CD4-positive, CD25-positive, alpha-beta regulatory T cell (primary cell): ENCODE measurements at regions not wholly inside any gene's neighbourhood (a gene's known extent, or its start where the extent isn't known, plus 50 kb on each side); places are given as distances from the start of the nearest gene placed in this dataset.

Source experiments
- ATAC-seq, 2 donors: fragments of 150-1000 bp; cut with Tn5 transposase; one replicate each; pipeline ENCODE4 v1.10.0; 2021; ENCODE audit warnings: low read depth in 2 of 2, moderate number of reproducible peaks in 2 of 2, moderate library complexity in 1 of 2
- DNase-seq, 3 donors: peaks; one replicate each; pipeline versions ENCODE4 v3.0.0 to v3.0.0-alpha.2; 2012 to 2022; ENCODE audit warnings: mixed read lengths in 1 of 3
- H3K27ac ChIP-seq: one replicate; pipeline ENCODE4 v1.7.0; 2013; ENCODE audit warnings: mild to moderate bottlenecking, low read length; ENCODE audit not compliant: insufficient read depth, poor library complexity, severe bottlenecking
- H3K27me3 ChIP-seq: one replicate; pipeline ENCODE4 v1.7.0; 2013; ENCODE audit warnings: low read length; ENCODE audit not compliant: control insufficient read depth, insufficient read depth
- H3K36me3 ChIP-seq: one replicate; pipeline ENCODE4 v1.7.0; 2013; ENCODE audit warnings: mild to moderate bottlenecking, low read length, moderate library complexity; ENCODE audit not compliant: control insufficient read depth, insufficient read depth
- H3K4me1 ChIP-seq: 2 replicates; pipeline ENCODE4 v1.7.0; 2013; ENCODE audit warnings: mild to moderate bottlenecking, low read length; ENCODE audit not compliant: insufficient read depth, control insufficient read depth, poor library complexity, severe bottlenecking
- H3K4me3 ChIP-seq: one replicate; pipeline ENCODE4 v1.7.0; 2013; ENCODE audit warnings: low read depth, mild to moderate bottlenecking, low read length, moderate library complexity
- H3K9me3 ChIP-seq, 2 experiments: 1 replicate in 1 of 2; 2 replicates in 1 of 2; pipeline ENCODE4 v1.7.0; 2013; ENCODE audit warnings: low read length in 2 of 2, mild to moderate bottlenecking in 1 of 2, moderate library complexity in 1 of 2; ENCODE audit not compliant: control insufficient read depth in 2 of 2
- H3K27ac Mint-ChIP-seq, 3 donors: one replicate each; pipeline ENCODE4 v1.8.0; 2020 to 2022; ENCODE audit warnings: mild to moderate bottlenecking in 3 of 3, mixed read lengths in 3 of 3, moderate library complexity in 2 of 3
- H3K27me3 Mint-ChIP-seq: one replicate; pipeline ENCODE4 v1.8.0; 2022; ENCODE audit warnings: mild to moderate bottlenecking, mixed read lengths
- H3K36me3 Mint-ChIP-seq: one replicate; pipeline ENCODE4 v1.8.0; 2020; ENCODE audit warnings: mixed read lengths
- H3K4me1 Mint-ChIP-seq, 4 donors: one replicate each; pipeline ENCODE4 v1.8.0; 2020 to 2022; ENCODE audit warnings: mixed read lengths in 4 of 4, mild to moderate bottlenecking in 1 of 4
- H3K4me3 Mint-ChIP-seq, 4 donors: one replicate each; pipeline ENCODE4 v1.8.0; 2020 to 2022; ENCODE audit warnings: mild to moderate bottlenecking in 4 of 4, mixed read lengths in 4 of 4, moderate library complexity in 3 of 4
- H3K9me3 Mint-ChIP-seq, 7 donors: one replicate each; pipeline ENCODE4 v1.8.0; 2020 to 2022; ENCODE audit warnings: mixed read lengths in 7 of 7, mild to moderate bottlenecking in 3 of 7, moderate library complexity in 2 of 7

GRCh38 chr1:219342836-219343235 is 169.2 kb downstream of the LYPLAL1 start:
- H3K27me3 Mint-ChIP-seq, result no peaks in the 10 kb centered on the region
- no peaks in the 10 kb centered on the region for H3K27me3 ChIP-seq
- peaks cover 2 to 31% (median 10%) of the 10 kb centered on the region in 7 donors for H3K9me3 Mint-ChIP-seq
- no peak overlapping the region for H3K27ac ChIP-seq
- no peaks in the 10 kb centered on the region for H3K4me1 ChIP-seq
- no peaks in the 10 kb centered on the region for H3K4me1 Mint-ChIP-seq
- DNase-seq, result no peak
- H3K27ac Mint-ChIP-seq, result no peak overlapping the region
- no peak for ATAC-seq
- H3K36me3 Mint-ChIP-seq, result peaks cover 4% of the 10 kb centered on the region
- no peak overlapping the region for H3K4me3 ChIP-seq
- no peaks in the 10 kb centered on the region for H3K36me3 ChIP-seq
- H3K9me3 ChIP-seq, result peaks cover 8 to 9% of the 10 kb centered on the region in 2 experiments
- H3K4me3 Mint-ChIP-seq, result no peak overlapping the region

DNA sequence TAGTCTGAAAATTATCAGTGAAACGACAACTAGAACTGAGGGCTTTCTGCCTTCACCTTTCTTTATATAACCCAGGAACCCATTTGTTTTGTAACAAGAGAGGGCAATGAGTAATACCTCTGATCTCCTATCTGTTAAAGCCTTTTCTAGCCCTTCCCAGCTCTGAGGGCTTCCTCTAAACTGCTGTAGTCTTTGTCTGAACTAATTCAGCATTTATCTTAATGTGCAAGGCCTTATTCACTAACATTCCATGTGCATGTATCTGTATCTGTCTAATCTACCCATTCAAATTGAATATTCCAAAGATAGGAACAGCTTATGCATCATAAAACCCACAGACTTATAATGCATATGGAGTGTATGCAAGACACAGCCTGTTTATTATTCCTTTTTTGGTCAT is 167.1 kb downstream of the LYPLAL1 start:
- H3K36me3 ChIP-seq, result no peaks in the 10 kb centered on the region
- peaks cover 4% of the 10 kb centered on the region for H3K36me3 Mint-ChIP-seq

GRCh38 chr1:219339466-219339865 is 165.8 kb downstream of the LYPLAL1 start:
- H3K9me3 Mint-ChIP-seq, result peaks cover 0 to 9% (median 5%) of the 10 kb centered on the region in 7 donors

More for the DNA sequence above, 167.1 kb downstream of the LYPLAL1 start:
- Mint-ChIP-seq H3K27me3 (no peaks in the 10 kb centered on the region), H3K4me3 (no peak overlapping the region), H3K9me3 (peaks cover 0 to 18% (median 6%) of the 10 kb centered on the region in 7 donors), H3K4me1 (no peaks in the 10 kb centered on the region), H3K27ac (no peak overlapping the region)
- Histone ChIP-seq H3K27ac (no peak overlapping the region), H3K27me3 (no peaks in the 10 kb centered on the region), H3K4me3 (no peak overlapping the region), H3K9me3 (peaks cover 1 to 4% of the 10 kb centered on the region in 2 experiments), H3K4me1 (no peaks in the 10 kb centered on the region)
- DNase-seq, result no peak
- no peak for ATAC-seq

GRCh38 chr1:219337588-219337987 is 163.9 kb downstream of the LYPLAL1 start:
- Histone ChIP-seq H3K27ac (no peak overlapping the region), H3K27me3 (no peaks in the 10 kb centered on the region), H3K36me3 (no peaks in the 10 kb centered on the region), H3K4me1 (no peaks in the 10 kb centered on the region), H3K9me3 (no peaks in the 10 kb centered on the region), H3K4me3 (no peak overlapping the region)
- no peaks in the 10 kb centered on the region for H3K4me1 Mint-ChIP-seq
- no peak overlapping the region for H3K4me3 Mint-ChIP-seq
- H3K36me3 Mint-ChIP-seq, result no peaks in the 10 kb centered on the region
- H3K27me3 Mint-ChIP-seq, result no peaks in the 10 kb centered on the region
- no peak overlapping the region for H3K27ac Mint-ChIP-seq
- DNase-seq (no peak), ATAC-seq (no peak)
- peaks cover 0 to 6% (median 1%) of the 10 kb centered on the region in 7 donors for H3K9me3 Mint-ChIP-seq

More at GRCh38 chr1:219339466-219339865, 165.8 kb downstream of the LYPLAL1 start:
- Histone ChIP-seq H3K4me3 (no peak overlapping the region), H3K9me3 (no peaks in the 10 kb centered on the region), H3K36me3 (no peaks in the 10 kb centered on the region), H3K4me1 (no peaks in the 10 kb centered on the region), H3K27ac (no peak overlapping the region), H3K27me3 (no peaks in the 10 kb centered on the region)
- no peaks in the 10 kb centered on the region for H3K4me1 Mint-ChIP-seq
- ATAC-seq (no peak), DNase-seq (no peak)
- no peaks in the 10 kb centered on the region for H3K27me3 Mint-ChIP-seq
- H3K27ac Mint-ChIP-seq, result no peak overlapping the region
- no peaks in the 10 kb centered on the region for H3K36me3 Mint-ChIP-seq
- no peak overlapping the region for H3K4me3 Mint-ChIP-seq

- Mint-ChIP-seq H3K27ac (no peak overlapping the region), H3K36me3 (no peaks in the 10 kb centered on the region), H3K27me3 (no peaks in the 10 kb centered on the region), H3K4me1 (no peaks in the 10 kb centered on the region), H3K4me3 (no peak overlapping the region), H3K9me3 (peaks cover 0 to 11% (median 1%) of the 10 kb centered on the region in 7 donors)
- no peaks in the 10 kb centered on the region for H3K36me3 ChIP-seq
- H3K4me1 ChIP-seq, result no peaks in the 10 kb centered on the region
- DNase-seq, result no peak
- no peaks in the 10 kb centered on the region for H3K27me3 ChIP-seq
- H3K27ac ChIP-seq, result no peak overlapping the region
- ATAC-seq, result no peak
- no peak overlapping the region for H3K4me3 ChIP-seq
- no peaks in the 10 kb centered on the region for H3K9me3 ChIP-seq
Measured at GRCh38 chr1:219333626-219334025, 159.9 kb downstream of the LYPLAL1 start.

DNA sequence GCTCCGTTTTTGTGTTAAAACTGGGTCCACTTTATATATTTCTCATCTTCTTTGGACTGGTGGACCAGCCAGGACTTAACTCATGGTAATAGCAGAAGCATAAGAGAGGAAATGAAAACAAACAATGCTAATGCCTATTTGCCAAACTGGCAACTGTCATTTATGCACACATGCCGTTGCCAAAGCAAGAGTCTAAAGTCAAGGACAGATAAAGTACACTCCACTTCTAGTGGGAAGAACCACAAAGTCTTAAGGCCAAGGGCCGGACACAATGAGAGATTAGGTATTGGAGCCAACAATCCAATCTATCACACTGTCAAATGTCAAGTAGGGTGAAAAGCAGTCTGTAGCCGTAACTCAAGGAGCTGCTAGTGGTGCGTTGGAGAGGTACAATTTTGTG is 157.7 kb downstream of the LYPLAL1 start:
- H3K4me3 Mint-ChIP-seq, result no peak overlapping the region

DNA sequence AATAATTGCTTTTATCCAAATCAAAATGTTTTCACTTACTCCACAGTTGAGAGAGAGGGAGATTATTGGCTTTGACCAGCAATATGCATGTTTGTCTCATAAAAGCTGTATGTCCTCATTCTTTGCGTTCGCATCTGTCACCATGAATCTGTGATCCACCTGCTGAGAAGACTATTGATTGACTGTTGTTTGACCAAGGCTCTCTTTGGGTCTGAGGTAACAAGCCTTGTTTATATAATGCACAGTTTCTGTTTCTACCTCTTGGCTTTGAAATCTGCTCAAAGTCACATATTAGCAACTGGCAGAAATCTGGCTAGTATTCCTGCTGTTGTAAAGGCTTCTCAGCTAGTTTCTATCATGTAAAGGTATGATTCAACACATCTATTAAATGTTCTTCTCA is 157.0 kb downstream of the LYPLAL1 start:
- H3K4me3 Mint-ChIP-seq, result no peak overlapping the region
- no peak overlapping the region for H3K27ac Mint-ChIP-seq
- peaks cover 0 to 5% of the 10 kb centered on the region in 2 experiments for H3K9me3 ChIP-seq
- peaks cover 0 to 15% (median 4%) of the 10 kb centered on the region in 7 donors for H3K9me3 Mint-ChIP-seq
- H3K4me1 ChIP-seq, result no peaks in the 10 kb centered on the region
- H3K4me3 ChIP-seq, result no peak overlapping the region
- DNase-seq, result no peak
- no peak for ATAC-seq
- no peaks in the 10 kb centered on the region for H3K4me1 Mint-ChIP-seq
- H3K36me3 ChIP-seq, result no peaks in the 10 kb centered on the region
- H3K27ac ChIP-seq, result no peak overlapping the region
- no peaks in the 10 kb centered on the region for H3K27me3 ChIP-seq
- no peaks in the 10 kb centered on the region for H3K27me3 Mint-ChIP-seq
- no peaks in the 10 kb centered on the region for H3K36me3 Mint-ChIP-seq

More for the DNA sequence above, 157.7 kb downstream of the LYPLAL1 start:
- ATAC-seq (no peak), DNase-seq (no peak)
- Histone ChIP-seq H3K36me3 (no peaks in the 10 kb centered on the region), H3K9me3 (peaks cover 0 to 4% of the 10 kb centered on the region in 2 experiments), H3K27ac (no peak overlapping the region), H3K4me1 (no peaks in the 10 kb centered on the region), H3K4me3 (no peak overlapping the region), H3K27me3 (no peaks in the 10 kb centered on the region)
- Mint-ChIP-seq H3K27me3 (no peaks in the 10 kb centered on the region), H3K27ac (no peak overlapping the region), H3K36me3 (no peaks in the 10 kb centered on the region), H3K4me1 (no peaks in the 10 kb centered on the region), H3K9me3 (peaks cover 0 to 15% (median 4%) of the 10 kb centered on the region in 7 donors)

DNA sequence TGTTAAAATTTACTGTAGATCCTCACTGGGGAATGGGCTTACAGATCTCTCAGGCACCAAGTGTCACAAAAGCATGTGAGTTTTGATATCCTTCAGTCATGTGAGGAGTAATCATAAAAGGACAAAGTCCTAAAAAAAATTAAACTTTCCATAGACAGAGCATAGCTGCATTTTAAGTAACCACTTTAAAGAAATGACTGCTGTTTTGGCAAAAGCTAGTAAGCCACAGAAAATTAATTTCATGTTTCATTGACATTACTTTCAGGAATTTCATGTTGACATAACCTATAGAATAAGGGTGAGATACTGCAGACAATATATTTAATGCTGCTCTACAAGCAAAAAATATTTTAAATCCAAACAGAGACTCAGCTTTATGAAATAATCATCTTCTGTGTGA is 156.3 kb downstream of the LYPLAL1 start:
- Histone ChIP-seq H3K27ac (no peak overlapping the region), H3K4me1 (no peaks in the 10 kb centered on the region), H3K4me3 (no peak overlapping the region), H3K27me3 (no peaks in the 10 kb centered on the region), H3K36me3 (no peaks in the 10 kb centered on the region), H3K9me3 (peaks cover 0 to 5% of the 10 kb centered on the region in 2 experiments)
- Mint-ChIP-seq H3K4me3 (no peak overlapping the region), H3K9me3 (peaks cover 0 to 15% (median 7%) of the 10 kb centered on the region in 7 donors), H3K36me3 (no peaks in the 10 kb centered on the region), H3K4me1 (no peaks in the 10 kb centered on the region), H3K27me3 (no peaks in the 10 kb centered on the region), H3K27ac (no peak overlapping the region)
- DNase-seq (no peak), ATAC-seq (no peak)
